ENCODE measurements at regions not wholly inside any gene's neighbourhood (a gene's known extent, or its start where the extent isn't known, plus 50 kb on each side); places are given as distances from the start of the nearest gene placed in this dataset.
A peak's percentile ranks its signal among the peaks of the same experiment; 100 is the strongest.

- Histone ChIP-seq H3K9me3 (no peaks in the 10 kb centered on the region), H3K27ac (no peak overlapping the region), H3K4me3 (no peak overlapping the region), H3K36me3 (no peaks in the 10 kb centered on the region), H3K27me3 (no peaks in the 10 kb centered on the region), H3K4me1 (peaks cover 0 to 14% (median 1%) of the 10 kb centered on the region in 4 donors)
- intact Hi-C loops (cut with DNase I): no loop called here
- DNase-seq (no peak), ATAC-seq (peak in 2 of 4 donors; percentile 40 to 58)
- no peak for TF ChIP-seq CTCF (IDR thresholded peaks at IDR 0.05)
- 43% methylated on average over 4 of the region's 4 CpGs for WGBS (ENCODE audit: insufficient coverage, low coverage, low lambda C conversion rate, missing lambda C conversion rate)
Observed at GRCh38 chr3:159627634-159628033, 361.0 kb upstream of the IL12A start.

GRCh38 chr3:159629329-159630084 lies 359.1 kb upstream of the IL12A start:
- 67% methylated on average over 1 of the region's 1 CpG for WGBS (ENCODE audit: insufficient coverage, low coverage, low lambda C conversion rate, missing lambda C conversion rate)
- peaks cover 0 to 13% (median 2%) of the 10 kb centered on the region in 4 donors for H3K4me1 ChIP-seq
- H3K36me3 ChIP-seq: no peaks in the 10 kb centered on the region
- no peak overlapping the region for H3K4me3 ChIP-seq
- no peak for DNase-seq
- intact Hi-C loops (cut with DNase I): no loop called here
- no peak for ATAC-seq
- H3K27me3 ChIP-seq: no peaks in the 10 kb centered on the region
- TF ChIP-seq CTCF (IDR thresholded peaks at IDR 0.05): no peak
- TF ChIP-seq POLR2A (IDR thresholded peaks at IDR 0.05): no peak
- no peak overlapping the region for H3K27ac ChIP-seq
- no peaks in the 10 kb centered on the region for H3K9me3 ChIP-seq

- Histone ChIP-seq H3K27me3 (no peaks in the 10 kb centered on the region), H3K27ac (no peak overlapping the region), H3K36me3 (no peaks in the 10 kb centered on the region), H3K4me1 (peaks cover 0 to 17% (median 2%) of the 10 kb centered on the region in 4 donors), H3K4me3 (no peak overlapping the region), H3K9me3 (no peaks in the 10 kb centered on the region)
- DNase-seq: no peak
- no peak for TF ChIP-seq POLR2A (IDR thresholded peaks at IDR 0.05)
- no peak for TF ChIP-seq CTCF (IDR thresholded peaks at IDR 0.05)
- no peak for ATAC-seq
- intact Hi-C loops (cut with DNase I): no loop called here
- WGBS (ENCODE audit: insufficient coverage, low coverage, low lambda C conversion rate, missing lambda C conversion rate): 83% methylated on average over 1 of the region's 1 CpG
Observed at GRCh38 chr3:159631226-159631625, 357.4 kb upstream of the IL12A start.

GRCh38 chr3:159632128-159632527 lies 356.5 kb upstream of the IL12A start:
- intact Hi-C loops (cut with DNase I): no loop called here
- H3K4me1 ChIP-seq: peaks cover 0 to 17% (median 2%) of the 10 kb centered on the region in 4 donors
- H3K9me3 ChIP-seq: no peaks in the 10 kb centered on the region
- TF ChIP-seq CTCF (IDR thresholded peaks at IDR 0.05) (no peak), POLR2A (IDR thresholded peaks at IDR 0.05) (no peak)
- no peak overlapping the region for H3K4me3 ChIP-seq
- DNase-seq: no peak
- no peak overlapping the region for H3K27ac ChIP-seq
- WGBS (ENCODE audit: insufficient coverage, low coverage, low lambda C conversion rate, missing lambda C conversion rate): 88% methylated on average over 6 of the region's 7 CpGs
- no peaks in the 10 kb centered on the region for H3K36me3 ChIP-seq
- ATAC-seq: no peak
- H3K27me3 ChIP-seq: no peaks in the 10 kb centered on the region
